ENCODE measurements at regions not wholly inside any gene's neighbourhood (a gene's known extent, or its start where the extent isn't known, plus 50 kb on each side); places are given as distances from the start of the nearest gene placed in this dataset.

DNA sequence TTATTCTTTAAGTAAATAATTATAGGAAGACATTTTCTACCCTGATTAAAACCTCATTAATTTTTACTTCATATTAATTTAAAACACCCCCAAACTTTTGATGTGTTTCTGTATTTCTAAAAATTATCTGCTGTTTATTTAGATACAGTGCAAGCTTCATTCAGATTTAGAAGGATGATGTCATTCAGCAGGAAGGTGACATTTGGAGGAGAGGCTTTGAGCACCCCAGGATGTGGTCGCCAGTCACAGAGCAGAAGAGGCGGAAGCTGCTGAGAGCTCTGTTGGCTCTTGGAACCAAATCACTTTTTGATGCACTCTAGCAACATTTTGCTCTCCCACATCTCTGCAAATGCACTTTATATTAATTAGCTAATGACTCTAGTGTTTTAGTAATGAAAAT lies 233.9 kb upstream of the CACNA2D1 start (continued):
- TF ChIP-seq EZH2phosphoT487 (IDR thresholded peaks at IDR 0.05; ENCODE audit: borderline replicate concordance, low read depth) (no peak), TEAD4 (IDR thresholded peaks at IDR 0.05; ENCODE audit: borderline replicate concordance, insufficient read depth) (no peak), RCOR1 (IDR thresholded peaks at IDR 0.05; ENCODE audit: low read length) (no peak), NRF1 (IDR thresholded peaks at IDR 0.05; ENCODE audit: low read depth, low read length) (no peak)
- TF ChIP-seq, protein P1, sequence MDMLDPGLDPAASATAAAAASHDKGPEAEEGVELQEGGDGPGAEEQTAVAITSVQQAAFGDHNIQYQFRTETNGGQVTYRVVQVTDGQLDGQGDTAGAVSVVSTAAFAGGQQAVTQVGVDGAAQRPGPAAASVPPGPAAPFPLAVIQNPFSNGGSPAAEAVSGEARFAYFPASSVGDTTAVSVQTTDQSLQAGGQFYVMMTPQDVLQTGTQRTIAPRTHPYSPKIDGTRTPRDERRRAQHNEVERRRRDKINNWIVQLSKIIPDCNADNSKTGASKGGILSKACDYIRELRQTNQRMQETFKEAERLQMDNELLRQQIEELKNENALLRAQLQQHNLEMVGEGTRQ (IDR thresholded peaks at IDR 0.05; ENCODE audit: borderline replicate concordance, low read depth, low read length) = no peak
- TF ChIP-seq, protein P2, sequence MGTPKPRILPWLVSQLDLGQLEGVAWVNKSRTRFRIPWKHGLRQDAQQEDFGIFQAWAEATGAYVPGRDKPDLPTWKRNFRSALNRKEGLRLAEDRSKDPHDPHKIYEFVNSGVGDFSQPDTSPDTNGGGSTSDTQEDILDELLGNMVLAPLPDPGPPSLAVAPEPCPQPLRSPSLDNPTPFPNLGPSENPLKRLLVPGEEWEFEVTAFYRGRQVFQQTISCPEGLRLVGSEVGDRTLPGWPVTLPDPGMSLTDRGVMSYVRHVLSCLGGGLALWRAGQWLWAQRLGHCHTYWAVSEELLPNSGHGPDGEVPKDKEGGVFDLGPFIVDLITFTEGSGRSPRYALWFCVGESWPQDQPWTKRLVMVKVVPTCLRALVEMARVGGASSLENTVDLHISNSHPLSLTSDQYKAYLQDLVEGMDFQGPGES (IDR thresholded peaks at IDR 0.05; ENCODE audit: low read depth, low read length) = no peak

- 30% methylated on average over 5 of the region's 5 CpGs for WGBS (ENCODE audit: low lambda C conversion rate)
- H3K27me3 ChIP-seq (ENCODE audit: insufficient read depth) = no peaks in the 10 kb centered on the region
- H3K9me3 ChIP-seq = no peaks in the 10 kb centered on the region
- no peaks in the 10 kb centered on the region for H3F3A ChIP-seq (replicated peaks; ENCODE audit: insufficient read depth)
- no peak overlapping the region for H2AFZ ChIP-seq (ENCODE audit: low read depth)
- H3K79me2 ChIP-seq (ENCODE audit: insufficient read depth) = no peaks in the 10 kb centered on the region
- H3K9ac ChIP-seq = no peak overlapping the region
- H4K20me1 ChIP-seq (ENCODE audit: insufficient read depth) = no peaks in the 10 kb centered on the region
- H3K4me3 ChIP-seq (ENCODE audit: low read depth in 2 of 2, low read length in 1 of 2) = no peak overlapping the region
- peak; percentile 34 for DNase-seq
- H3K27ac ChIP-seq (ENCODE audit: low read depth in 2 of 2, low read length in 1 of 2) = peak overlapping the region in 1 of 2 experiments; percentile 75; a peak in 2 of 4 replicates
- no peak for TF ChIP-seq FOXM1 (IDR thresholded peaks at IDR 0.05; ENCODE audit: low read depth)
- no peak for TF ChIP-seq RXRA (IDR thresholded peaks at IDR 0.05; ENCODE audit: borderline replicate concordance, low read depth)
- TF ChIP-seq ELF1 (IDR thresholded peaks at IDR 0.05) = no peak
- no peak for TF ChIP-seq JUND (IDR thresholded peaks at IDR 0.05)
- peak; percentile 57 for TF ChIP-seq RAD21 (IDR thresholded peaks at IDR 0.05; ENCODE audit: low read length)
- TF ChIP-seq, protein P2 (IDR thresholded peaks at IDR 0.05; ENCODE audit: low read depth, low read length) = no peak
- TF ChIP-seq NRF1 (IDR thresholded peaks at IDR 0.05; ENCODE audit: low read depth, low read length) = no peak
- TF ChIP-seq EP300 (IDR thresholded peaks at IDR 0.05; ENCODE audit: borderline replicate concordance in 1 of 2, low read depth in 1 of 2, low read length in 1 of 2) = peak in 1 of 2 experiments; percentile 75; a peak in 2 of 4 replicates
- peak; percentile 82 for TF ChIP-seq GATA2 (CRISPR knock-in tag; IDR thresholded peaks at IDR 0.05)
- peak; percentile 51 for TF ChIP-seq CHD2 (IDR thresholded peaks at IDR 0.05; ENCODE audit: low read length, partially characterized antibody)
- TF ChIP-seq MXI1 (IDR thresholded peaks at IDR 0.05; ENCODE audit: low read depth, low read length) = peak; percentile 76
- TF ChIP-seq, protein P1 (IDR thresholded peaks at IDR 0.05; ENCODE audit: borderline replicate concordance, low read depth, low read length) = no peak
- no peak for TF ChIP-seq TAF1 (IDR thresholded peaks at IDR 0.05; ENCODE audit: borderline replicate concordance, low read depth, low read length)
- no peak for TF ChIP-seq SIN3A (IDR thresholded peaks at IDR 0.05; ENCODE audit: borderline replicate concordance, low read depth, low read length)
- TF ChIP-seq, protein P3, sequence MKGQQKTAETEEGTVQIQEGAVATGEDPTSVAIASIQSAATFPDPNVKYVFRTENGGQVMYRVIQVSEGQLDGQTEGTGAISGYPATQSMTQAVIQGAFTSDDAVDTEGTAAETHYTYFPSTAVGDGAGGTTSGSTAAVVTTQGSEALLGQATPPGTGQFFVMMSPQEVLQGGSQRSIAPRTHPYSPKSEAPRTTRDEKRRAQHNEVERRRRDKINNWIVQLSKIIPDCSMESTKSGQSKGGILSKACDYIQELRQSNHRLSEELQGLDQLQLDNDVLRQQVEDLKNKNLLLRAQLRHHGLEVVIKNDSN (IDR thresholded peaks at IDR 0.05; ENCODE audit: borderline replicate concordance, low read depth) = no peak
- TF ChIP-seq FOXJ3 (CRISPR knock-in tag; IDR thresholded peaks at IDR 0.05) = peak; percentile 54; the same call in 1 of the 2 replicates
- no peak for TF ChIP-seq SMC3 (IDR thresholded peaks at IDR 0.05; ENCODE audit: low read depth, low read length)
- no peak for TF ChIP-seq FOSL2 (IDR thresholded peaks at IDR 0.05; ENCODE audit: borderline replicate concordance, low read depth)
- TF ChIP-seq RCOR1 (IDR thresholded peaks at IDR 0.05; ENCODE audit: low read length) = peak; percentile 73; the same call in 1 of the 2 replicates
- 0 out of 2 replicates have a peak, but pooled peaks have one; percentile 12 for TF ChIP-seq TCF12 (IDR thresholded peaks at IDR 0.05)
- peaks cover 0 to 32% of the 10 kb centered on the region in 2 experiments; a peak in 2 of 4 replicates for H3K4me1 ChIP-seq (ENCODE audit: control insufficient read depth in 1 of 2, insufficient read depth in 2 of 2, low read depth in 1 of 2, low read length in 1 of 2)
- no peaks in the 10 kb centered on the region for H3K36me3 ChIP-seq (replicated peaks in 1 of 2; ENCODE audit: control insufficient read depth in 1 of 2, insufficient read depth in 2 of 2, low read length in 1 of 2)
- ChIA-PET CTCF (interaction anchor here (0.7 to 1.9 kb wide), 7 partner anchors 10 to 1207 kb away, joined by 3 to 5 read pairs (median 3); no protein-coding TSS in a partner anchor), POLR2A (no interaction called here)
- no peak overlapping the region for H3K4me2 ChIP-seq
- no peaks in the 10 kb centered on the region for H3K9me2 ChIP-seq
Measured at GRCh38 chr7:82676777-82677463, 233.3 kb upstream of the CACNA2D1 start.
